SK-N-MC (cell line): ENCODE measurements at regions not wholly inside any gene's neighbourhood (a gene's known extent, or its start where the extent isn't known, plus 50 kb on each side); places are given as distances from the start of the nearest gene placed in this dataset.

Experiments
- EZH2 ChIP-seq: fragments of 200-600 bp; sonication (generic); IDR thresholded peaks from one replicate; pipeline ENCODE4 v1.6.1; 2017; ENCODE audit warnings: antibody characterized with exemption
- FOXP2 ChIP-seq: optimal IDR thresholded peaks from 2 replicates; pipeline ENCODE3; 2011; ENCODE audit warnings: mild to moderate bottlenecking, moderate library complexity; ENCODE audit not compliant: insufficient read depth; ENCODE audit errors: extremely low read length, control extremely low read depth
- POLR2AphosphoS5 ChIP-seq: IDR thresholded peaks from 2 replicates; pipeline ENCODE4 v1.6.1; 2012; ENCODE audit warnings: mild to moderate bottlenecking, low read depth, low read length, borderline replicate concordance

DNA sequence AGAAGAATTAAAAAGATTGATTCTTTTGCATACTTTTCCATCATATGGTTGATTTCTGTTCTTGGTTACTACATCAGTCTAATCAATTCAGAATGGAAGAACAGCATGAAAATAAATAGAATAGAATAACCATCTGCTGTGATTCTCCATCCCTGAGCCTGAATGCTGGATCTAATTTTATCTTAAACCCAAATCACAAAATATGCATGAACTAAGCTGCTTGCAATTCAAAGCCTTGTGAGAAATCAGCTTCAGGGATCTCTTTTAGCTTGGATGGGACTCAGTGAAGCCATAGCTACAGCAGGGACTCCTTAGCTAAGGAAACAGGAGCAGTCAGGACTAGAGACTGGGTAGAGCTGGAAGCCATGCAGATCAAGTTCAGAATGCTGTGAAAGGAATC, 74.1 kb downstream of the TPBG start:
- TF ChIP-seq POLR2AphosphoS5, result no peak
- no peak for TF ChIP-seq EZH2
- no peak for TF ChIP-seq FOXP2
